ENCODE measurements at regions not wholly inside any gene's neighbourhood (a gene's known extent, or its start where the extent isn't known, plus 50 kb on each side); places are given as distances from the start of the nearest gene placed in this dataset.

DNA sequence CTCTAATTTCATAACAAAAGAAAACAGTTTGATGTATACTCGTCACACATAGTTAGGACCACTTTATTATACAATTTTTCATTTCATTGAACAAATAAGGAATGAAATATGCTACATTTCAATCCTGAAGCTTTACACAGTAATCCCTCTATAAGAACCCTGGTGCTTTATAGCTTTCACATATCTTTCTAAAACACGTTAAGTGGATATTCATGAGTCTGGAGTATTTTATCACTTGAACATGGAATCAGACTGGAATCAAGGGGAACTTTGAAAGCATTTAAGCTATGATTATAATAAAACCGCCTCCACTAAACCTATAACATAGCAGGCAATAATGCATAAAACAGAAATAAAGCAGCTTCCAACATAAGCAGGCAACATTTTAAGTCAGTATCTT lies 476.6 kb downstream of the COL11A1 start:
- no peak for TF ChIP-seq MAX (IDR thresholded peaks at IDR 0.05; ENCODE audit: low read depth, low read length)
- no peak for TF ChIP-seq MYC (IDR thresholded peaks at IDR 0.05; ENCODE audit: low read depth, low read length)
- no peak for TF ChIP-seq POLR2A (IDR thresholded peaks at IDR 0.05; ENCODE audit: extremely low read depth, insufficient read length)
- TF ChIP-seq, protein P1, sequence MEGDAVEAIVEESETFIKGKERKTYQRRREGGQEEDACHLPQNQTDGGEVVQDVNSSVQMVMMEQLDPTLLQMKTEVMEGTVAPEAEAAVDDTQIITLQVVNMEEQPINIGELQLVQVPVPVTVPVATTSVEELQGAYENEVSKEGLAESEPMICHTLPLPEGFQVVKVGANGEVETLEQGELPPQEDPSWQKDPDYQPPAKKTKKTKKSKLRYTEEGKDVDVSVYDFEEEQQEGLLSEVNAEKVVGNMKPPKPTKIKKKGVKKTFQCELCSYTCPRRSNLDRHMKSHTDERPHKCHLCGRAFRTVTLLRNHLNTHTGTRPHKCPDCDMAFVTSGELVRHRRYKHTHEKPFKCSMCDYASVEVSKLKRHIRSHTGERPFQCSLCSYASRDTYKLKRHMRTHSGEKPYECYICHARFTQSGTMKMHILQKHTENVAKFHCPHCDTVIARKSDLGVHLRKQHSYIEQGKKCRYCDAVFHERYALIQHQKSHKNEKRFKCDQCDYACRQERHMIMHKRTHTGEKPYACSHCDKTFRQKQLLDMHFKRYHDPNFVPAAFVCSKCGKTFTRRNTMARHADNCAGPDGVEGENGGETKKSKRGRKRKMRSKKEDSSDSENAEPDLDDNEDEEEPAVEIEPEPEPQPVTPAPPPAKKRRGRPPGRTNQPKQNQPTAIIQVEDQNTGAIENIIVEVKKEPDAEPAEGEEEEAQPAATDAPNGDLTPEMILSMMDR (IDR thresholded peaks at IDR 0.05; ENCODE audit: low read depth, low read length) = no peak
- DNase-seq (ENCODE audit: low read depth) = no peak
- H3K4me3 ChIP-seq (ENCODE audit: low read depth, low read length) = no peak overlapping the region

- DNase-seq (ENCODE audit: low read depth) = no peak
- TF ChIP-seq MAX (IDR thresholded peaks at IDR 0.05; ENCODE audit: low read depth, low read length) (no peak), POLR2A (IDR thresholded peaks at IDR 0.05; ENCODE audit: extremely low read depth, insufficient read length) (no peak), MYC (IDR thresholded peaks at IDR 0.05; ENCODE audit: low read depth, low read length) (no peak)
- TF ChIP-seq, protein P1 (IDR thresholded peaks at IDR 0.05; ENCODE audit: low read depth, low read length) = no peak
- H3K4me3 ChIP-seq (ENCODE audit: low read depth, low read length) = no peak overlapping the region
Measured at GRCh38 chr1:102630041-102630440, 478.3 kb downstream of the COL11A1 start.

DNA sequence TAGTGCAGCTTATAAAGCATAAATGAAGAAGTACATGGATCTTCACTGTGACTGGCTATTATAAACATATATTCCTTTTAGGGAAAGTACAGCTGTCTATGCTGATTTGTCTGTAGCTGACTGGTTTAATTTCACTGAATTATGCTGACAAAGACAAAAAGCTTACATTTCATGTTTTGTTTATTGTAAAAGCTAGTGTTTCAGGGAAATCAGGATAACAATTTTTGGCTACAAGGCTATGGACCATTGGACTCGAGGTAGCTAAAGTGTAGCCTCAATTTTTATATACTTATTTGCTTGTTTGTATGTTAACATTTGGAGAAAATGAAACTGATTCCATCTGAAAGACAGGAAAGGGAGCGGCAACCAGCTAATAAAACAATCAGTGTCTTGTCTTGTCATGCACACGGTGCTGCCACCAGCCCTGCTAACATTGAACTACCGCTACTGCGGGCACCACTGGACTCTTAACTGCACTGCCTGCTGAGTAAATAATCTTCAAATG lies 480.2 kb downstream of the COL11A1 start:
- DNase-seq (ENCODE audit: low read depth) = no peak
- H3K4me3 ChIP-seq (ENCODE audit: low read depth, low read length) = no peak overlapping the region
- TF ChIP-seq MYC (IDR thresholded peaks at IDR 0.05; ENCODE audit: low read depth, low read length) (no peak), POLR2A (IDR thresholded peaks at IDR 0.05; ENCODE audit: extremely low read depth, insufficient read length) (no peak)

DNA sequence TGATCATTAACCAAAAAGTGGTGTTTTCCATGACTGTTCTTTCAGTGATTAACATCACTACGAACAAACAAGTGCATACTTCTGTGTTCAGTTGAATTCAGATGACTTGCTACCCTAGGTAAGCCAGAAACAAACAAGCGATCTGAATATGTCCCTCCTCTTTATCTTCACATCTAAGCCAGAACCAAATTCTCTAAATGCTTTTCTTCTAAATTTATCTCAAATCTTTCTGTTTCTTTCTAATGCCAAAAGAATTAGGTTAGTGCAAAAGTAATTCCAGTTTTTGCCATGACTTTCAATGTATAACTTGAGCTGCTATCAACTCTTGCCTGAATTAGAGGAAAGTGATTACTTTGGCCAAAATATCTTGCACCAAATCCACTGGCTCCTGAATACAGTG lies 481.2 kb downstream of the COL11A1 start:
- TF ChIP-seq MAX (IDR thresholded peaks at IDR 0.05; ENCODE audit: low read depth, low read length) = no peak
- no peak for TF ChIP-seq POLR2A (IDR thresholded peaks at IDR 0.05; ENCODE audit: extremely low read depth, insufficient read length)
- TF ChIP-seq, protein P1 (IDR thresholded peaks at IDR 0.05; ENCODE audit: low read depth, low read length) = no peak
- TF ChIP-seq MYC (IDR thresholded peaks at IDR 0.05; ENCODE audit: low read depth, low read length) = no peak
- H3K4me3 ChIP-seq (ENCODE audit: low read depth, low read length) = no peak overlapping the region
- no peak for DNase-seq (ENCODE audit: low read depth)

DNA sequence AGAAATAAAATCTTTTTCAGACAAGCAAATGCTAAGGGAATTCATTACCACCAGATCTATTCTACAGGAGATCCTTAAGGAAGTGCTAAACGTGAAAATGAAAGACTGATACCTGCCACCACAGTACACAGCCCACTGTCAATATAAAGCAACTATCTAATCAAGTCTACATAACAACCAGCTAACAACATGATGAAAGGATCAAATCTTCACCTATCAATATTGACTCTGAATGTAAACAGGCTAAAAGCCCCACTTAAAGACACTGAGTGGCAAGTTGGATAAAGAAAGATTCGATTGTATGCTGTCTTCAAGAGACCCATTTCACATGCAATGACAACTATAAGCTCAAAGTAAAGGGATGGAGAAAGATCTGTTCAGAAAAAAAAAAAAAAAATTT lies 492.4 kb downstream of the COL11A1 start:
- no peak overlapping the region for H3K4me3 ChIP-seq (ENCODE audit: low read depth, low read length)
- no peak for TF ChIP-seq MAX (IDR thresholded peaks at IDR 0.05; ENCODE audit: low read depth, low read length)
- TF ChIP-seq MYC (IDR thresholded peaks at IDR 0.05; ENCODE audit: low read depth, low read length) = no peak
- TF ChIP-seq, protein P1 (IDR thresholded peaks at IDR 0.05; ENCODE audit: low read depth, low read length) = no peak
- no peak for TF ChIP-seq POLR2A (IDR thresholded peaks at IDR 0.05; ENCODE audit: extremely low read depth, insufficient read length)
- DNase-seq (ENCODE audit: low read depth) = no peak

DNA sequence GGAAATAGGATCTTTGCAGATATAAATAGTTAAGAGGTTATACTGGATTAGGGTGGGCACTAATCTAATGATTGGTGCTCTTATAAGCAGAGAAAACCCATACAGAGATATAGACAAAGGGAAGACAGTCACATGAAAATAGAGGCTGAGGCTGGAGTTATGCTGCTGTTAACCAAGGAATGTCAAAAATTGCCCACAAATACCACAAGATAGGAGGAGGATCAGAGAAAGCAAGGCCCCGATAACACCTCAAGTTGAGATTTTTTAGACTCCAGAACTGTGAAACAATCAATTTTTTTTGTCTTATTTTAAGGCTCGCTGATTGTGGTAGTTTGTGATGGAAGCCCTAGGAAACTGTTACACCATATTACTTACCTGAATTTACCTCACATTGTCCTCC lies 513.2 kb downstream of the COL11A1 start:
- TF ChIP-seq POLR2A (IDR thresholded peaks at IDR 0.05; ENCODE audit: extremely low read depth, insufficient read length) (no peak), MAX (IDR thresholded peaks at IDR 0.05; ENCODE audit: low read depth, low read length) (no peak), MYC (IDR thresholded peaks at IDR 0.05; ENCODE audit: low read depth, low read length) (no peak)
- TF ChIP-seq, protein P1 (IDR thresholded peaks at IDR 0.05; ENCODE audit: low read depth, low read length) = no peak
- DNase-seq (ENCODE audit: low read depth) = no peak
- no peak overlapping the region for H3K4me3 ChIP-seq (ENCODE audit: low read depth, low read length)

Data from NB4 (cell line).